ENCODE measurements at regions not wholly inside any gene's neighbourhood (a gene's known extent, or its start where the extent isn't known, plus 50 kb on each side); places are given as distances from the start of the nearest gene placed in this dataset.

- no peaks in the 10 kb centered on the region for H3K4me1 ChIP-seq (ENCODE audit: control insufficient read depth, insufficient read depth, low read length)
- in situ Hi-C loops (cut with HindIII; ENCODE audit: low pct_unique_long_range_greater_than_20kb, low sequenced_read_pairs) (no loop called here), intact Hi-C loops (cut with micrococcal nuclease; ENCODE audit: unreplicated experiment) (no loop called here)
- DNase-seq (ENCODE audit: low read depth, low spot score), result no peak
- H3K27me3 ChIP-seq (ENCODE audit: control insufficient read depth, insufficient read depth, low read length), result no peaks in the 10 kb centered on the region
- CTCF ChIA-PET, result no interaction called here
- H3K4me3 ChIP-seq (ENCODE audit: low read depth in 2 of 2, low read length in 2 of 2), result no peak overlapping the region
- no peak for ATAC-seq
- BruUV-seq (replicated peaks), result no TSS peak
- H3K27ac ChIP-seq (ENCODE audit: low read length), result no peak overlapping the region
- no peak for TF ChIP-seq REST (IDR thresholded peaks at IDR 0.05; ENCODE audit: insufficient read depth in 1 of 2, low read depth in 2 of 2, low read length in 1 of 2)
- TF ChIP-seq TCF7L2 (IDR thresholded peaks at IDR 0.05; ENCODE audit: low read depth, low read length), result no peak
- no peak for TF ChIP-seq CTCF (IDR thresholded peaks at IDR 0.05)
- no peak for TF ChIP-seq SIN3A (IDR thresholded peaks at IDR 0.05; ENCODE audit: borderline replicate concordance, insufficient read depth, low read depth, low read length)
- TF ChIP-seq POLR2AphosphoS5 (IDR thresholded peaks at IDR 0.05; ENCODE audit: low read depth, low read length), result no peak
- H3K9me3 ChIP-seq (ENCODE audit: control insufficient read depth, insufficient read depth, low read depth, low read length), result no peaks in the 10 kb centered on the region
- H3K36me3 ChIP-seq (ENCODE audit: control insufficient read depth, insufficient read depth, low read length), result no peaks in the 10 kb centered on the region
- POLR2A ChIA-PET, result no interaction called here
Measured at GRCh38 chr3:20898962-20899361, 713.0 kb upstream of the SGO1 start.

DNA sequence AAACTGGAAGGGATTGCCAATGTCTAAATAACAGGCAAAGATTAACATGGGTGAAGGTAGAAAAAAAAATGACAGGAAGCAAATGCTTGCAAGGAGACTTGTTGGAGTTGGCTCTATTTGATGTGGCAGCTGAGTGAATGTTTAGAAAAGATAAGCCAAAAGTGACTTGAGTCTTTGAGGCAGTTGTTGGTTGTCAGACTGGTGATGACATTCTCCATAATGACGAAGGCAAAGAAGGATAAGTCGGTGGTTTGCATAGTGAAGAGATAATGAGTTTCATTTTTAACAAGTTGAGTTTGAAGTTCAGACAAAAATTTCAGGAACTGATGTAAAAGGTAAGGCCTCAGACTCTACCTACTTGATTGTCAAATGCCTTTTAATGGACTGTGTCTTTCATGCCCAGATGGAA is 704.1 kb upstream of the SGO1 start:
- DNase-seq (ENCODE audit: low read depth, low spot score) (no peak), ATAC-seq (no peak)
- ChIA-PET POLR2A (no interaction called here), CTCF (no interaction called here)
- BruUV-seq (replicated peaks), result no TSS peak
- intact Hi-C loops (cut with micrococcal nuclease; ENCODE audit: unreplicated experiment), result no loop called here
- in situ Hi-C loops (cut with HindIII; ENCODE audit: low pct_unique_long_range_greater_than_20kb, low sequenced_read_pairs), result no loop called here
- no peaks in the 10 kb centered on the region for H3K27me3 ChIP-seq (ENCODE audit: control insufficient read depth, insufficient read depth, low read length)
- no peak for TF ChIP-seq SIN3A (IDR thresholded peaks at IDR 0.05; ENCODE audit: borderline replicate concordance, insufficient read depth, low read depth, low read length)
- TF ChIP-seq POLR2AphosphoS5 (IDR thresholded peaks at IDR 0.05; ENCODE audit: low read depth, low read length), result no peak
- no peak for TF ChIP-seq TCF7L2 (IDR thresholded peaks at IDR 0.05; ENCODE audit: low read depth, low read length)
- no peak for TF ChIP-seq REST (IDR thresholded peaks at IDR 0.05; ENCODE audit: insufficient read depth in 1 of 2, low read depth in 2 of 2, low read length in 1 of 2)
- TF ChIP-seq CTCF (IDR thresholded peaks at IDR 0.05), result no peak
- no peaks in the 10 kb centered on the region for H3K4me1 ChIP-seq (ENCODE audit: control insufficient read depth, insufficient read depth, low read length)
- H3K4me3 ChIP-seq (ENCODE audit: low read depth in 2 of 2, low read length in 2 of 2), result no peak overlapping the region
- H3K36me3 ChIP-seq (ENCODE audit: control insufficient read depth, insufficient read depth, low read length), result no peaks in the 10 kb centered on the region
- H3K9me3 ChIP-seq (ENCODE audit: control insufficient read depth, insufficient read depth, low read depth, low read length), result no peaks in the 10 kb centered on the region
- no peak overlapping the region for H3K27ac ChIP-seq (ENCODE audit: low read length)

All from Panc1 (cell line).